GM21381 (cell line): ENCODE measurements at regions not wholly inside any gene's neighbourhood (a gene's known extent, or its start where the extent isn't known, plus 50 kb on each side); places are given as distances from the start of the nearest gene placed in this dataset.

Source experiments
- ATAC-seq: cut with Tn5 transposase; IDR thresholded peaks from one replicate; pipeline ENCODE4 v1.9.1; 2021; ENCODE audit warnings: mild to moderate bottlenecking, moderate library complexity; ENCODE audit not compliant: unreplicated experiment

DNA sequence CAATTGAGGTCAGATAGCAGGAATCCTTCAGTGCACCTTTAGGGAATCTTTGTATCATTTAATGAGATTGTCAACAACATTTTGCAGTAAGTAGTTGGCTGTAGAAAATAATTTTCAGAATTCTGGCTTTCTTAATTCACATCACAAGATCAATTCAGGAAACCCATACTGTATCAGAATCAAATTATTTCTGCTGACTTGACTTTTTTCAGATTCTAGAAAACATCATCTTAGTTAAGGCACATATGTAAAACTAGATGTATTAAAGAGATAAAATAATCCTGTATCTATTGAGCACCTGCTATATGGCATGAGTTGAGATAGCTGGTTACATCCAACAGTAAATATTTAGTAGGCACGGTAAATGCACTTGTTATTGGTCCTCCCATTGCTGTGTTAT, 791.4 kb downstream of the TDRD15 start:
- ATAC-seq, result no peak

DNA sequence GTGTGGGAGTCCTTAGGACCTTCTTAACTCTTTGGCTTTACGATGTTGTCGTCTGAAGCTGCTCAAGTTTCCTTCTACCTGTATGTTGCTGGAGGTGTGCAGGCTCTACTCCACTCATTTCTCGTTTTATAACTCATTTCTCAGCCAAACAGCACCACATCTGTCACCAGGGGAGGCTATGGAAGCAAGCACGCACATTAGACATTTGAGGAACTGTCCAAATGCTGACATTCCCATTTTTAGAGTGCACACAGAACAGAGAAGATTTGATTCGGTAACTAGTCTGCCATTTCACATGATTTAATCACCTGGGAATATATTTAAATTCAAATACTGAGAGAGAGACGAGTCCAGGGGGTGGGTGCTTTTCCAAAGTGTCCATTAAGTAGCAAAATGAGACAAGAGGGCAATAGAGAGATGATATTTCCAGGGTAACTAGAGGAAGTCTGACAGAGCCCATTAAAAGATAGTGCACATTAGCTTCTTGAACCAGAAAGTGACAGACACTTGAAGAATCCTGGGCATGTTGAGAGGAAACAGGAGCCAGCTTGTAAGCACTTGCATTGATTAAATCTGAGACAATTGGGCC, 793.3 kb downstream of the TDRD15 start:
- ATAC-seq, result no peak

DNA sequence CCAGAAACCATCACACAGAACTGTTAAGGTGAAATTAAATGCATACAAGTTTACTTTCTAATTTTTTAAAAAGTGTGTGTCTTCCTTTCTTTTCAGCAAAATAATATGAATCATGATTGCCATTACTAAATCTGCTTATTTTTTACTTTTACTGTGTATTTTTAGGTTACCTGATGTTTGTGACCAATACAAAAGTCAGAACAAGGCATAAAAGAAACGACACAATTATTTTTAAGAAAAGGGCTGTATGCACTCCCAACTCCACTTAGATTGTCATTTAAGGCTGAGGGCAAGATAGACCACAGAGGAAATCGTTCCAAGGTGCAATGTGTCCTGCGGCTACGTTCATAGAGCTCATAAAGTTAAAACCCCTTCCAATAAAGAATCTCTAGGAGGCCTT, 797.0 kb downstream of the TDRD15 start:
- ATAC-seq, result no peak

DNA sequence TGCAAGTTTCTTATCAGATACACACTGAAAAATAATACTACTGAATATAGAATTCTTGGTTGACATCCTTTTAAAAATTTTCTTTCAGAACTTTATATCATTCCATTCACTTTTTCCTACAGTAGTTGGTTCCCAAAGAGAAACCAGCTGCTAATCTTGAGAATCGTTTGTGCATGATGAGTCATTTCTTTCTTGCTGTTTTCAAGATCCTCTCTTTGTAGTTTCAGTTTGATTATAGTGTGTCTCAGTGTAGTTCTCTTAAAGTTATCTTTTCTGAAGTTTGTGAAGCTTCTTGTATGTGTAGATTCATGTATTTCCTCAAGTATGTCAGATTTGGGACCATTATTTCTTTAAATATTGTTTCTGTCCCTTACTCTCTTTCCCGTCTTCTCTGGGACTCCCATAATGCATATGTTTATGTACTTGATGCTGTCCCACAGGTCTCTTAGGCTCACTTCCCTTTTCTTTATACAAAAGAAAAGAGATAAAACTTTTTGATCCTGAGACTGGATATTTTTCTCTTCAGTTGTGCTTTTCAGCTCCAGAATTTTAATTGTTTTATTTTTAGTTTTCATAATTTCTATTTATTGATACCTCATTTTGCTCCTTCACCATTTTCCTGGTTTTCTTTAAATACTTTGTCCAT, 801.0 kb downstream of the TDRD15 start:
- peak; percentile 66 for ATAC-seq

DNA sequence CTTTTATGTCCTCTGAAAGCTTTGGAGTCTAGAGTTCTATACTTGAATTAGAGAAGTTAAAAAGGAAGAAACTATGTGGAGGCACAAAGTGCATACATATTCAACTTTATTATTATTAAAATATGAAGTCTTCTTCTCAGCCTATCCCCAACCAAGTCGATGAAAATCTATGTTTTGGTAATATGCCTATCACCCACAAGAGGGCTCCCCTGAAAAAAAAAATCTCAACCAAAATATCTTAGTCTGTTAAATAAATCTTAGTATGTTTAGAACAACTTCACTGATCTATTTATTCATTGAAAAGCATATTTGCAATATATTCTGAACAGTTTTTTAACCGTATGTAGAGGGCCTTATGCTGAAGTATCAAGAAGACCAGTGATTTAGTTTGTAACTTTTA, 804.5 kb downstream of the TDRD15 start:
- ATAC-seq, result no peak

DNA sequence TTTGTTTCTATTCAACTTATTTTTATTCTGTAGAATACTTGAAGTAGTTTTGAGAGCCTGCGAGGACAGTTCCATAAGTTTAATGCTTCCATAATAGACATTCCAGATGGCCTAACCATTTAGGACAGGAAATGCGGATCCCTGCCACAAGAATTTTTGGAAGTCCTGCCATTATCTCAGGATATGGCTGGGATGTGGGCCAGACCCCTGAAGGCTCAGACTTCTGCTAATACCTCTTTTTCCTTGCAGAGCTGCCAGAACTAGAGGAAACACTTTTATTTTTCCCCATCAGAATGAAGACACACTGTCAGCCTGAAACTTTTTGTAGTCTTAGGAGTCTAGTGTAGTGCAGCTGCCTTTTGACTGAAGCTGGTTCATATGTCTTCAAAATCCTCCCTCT, 806.5 kb downstream of the TDRD15 start:
- no peak for ATAC-seq

DNA sequence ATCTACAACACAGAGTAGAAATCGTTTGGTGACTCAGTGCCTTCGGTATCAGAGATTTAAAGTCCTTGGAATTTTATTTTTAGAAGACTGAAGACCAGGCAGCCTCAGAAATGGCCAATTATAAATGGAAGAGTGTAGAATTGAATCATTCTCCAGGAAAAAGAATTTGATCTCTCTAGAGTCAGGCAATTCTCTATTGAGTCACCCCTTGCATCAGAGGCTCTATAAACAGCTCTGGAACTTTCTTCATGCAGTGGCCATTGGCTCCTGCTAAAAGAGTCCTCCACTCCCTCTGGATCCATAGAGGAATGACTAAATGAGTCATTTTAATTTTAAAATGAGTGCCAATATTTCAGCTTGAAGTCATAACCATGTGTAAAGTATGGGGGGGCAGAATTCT, 816.2 kb downstream of the TDRD15 start:
- ATAC-seq, result no peak

DNA sequence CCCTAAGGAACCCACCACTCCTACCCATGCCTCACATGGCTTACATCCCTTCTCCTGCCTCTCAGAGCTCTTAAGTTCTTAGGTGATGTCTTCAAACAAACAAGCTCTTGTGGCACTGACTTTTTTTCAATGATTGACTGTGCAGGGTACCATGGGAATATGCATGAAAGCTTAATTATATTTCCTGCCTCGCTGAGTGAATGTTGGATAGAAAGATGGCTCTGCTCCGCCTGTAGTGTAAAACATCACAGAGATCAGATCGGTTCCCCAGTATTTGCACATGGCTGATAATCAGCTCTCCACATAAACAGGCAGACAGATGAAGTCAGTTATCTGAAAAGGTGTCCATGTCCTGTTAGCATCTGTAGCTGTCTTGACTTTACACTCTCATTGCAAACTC, 820.8 kb downstream of the TDRD15 start:
- no peak for ATAC-seq

DNA sequence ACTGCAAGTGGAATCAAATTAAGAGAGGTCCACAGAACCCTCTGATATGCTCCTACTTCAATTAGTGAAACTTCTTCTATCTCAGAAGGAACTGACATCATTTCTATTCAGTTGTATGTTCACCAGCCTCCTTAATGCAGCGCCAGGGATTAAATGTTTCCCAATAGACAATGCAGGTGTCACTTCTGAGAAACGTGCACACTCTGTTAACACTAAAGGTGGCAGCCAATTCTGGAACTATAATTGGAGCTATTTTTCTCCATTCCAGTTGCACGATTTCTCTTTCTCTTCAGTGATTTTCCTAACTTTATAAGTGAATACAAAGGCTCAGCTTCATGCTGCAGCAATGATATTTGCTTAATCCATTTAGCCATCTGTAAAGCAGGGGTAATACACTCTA, 821.9 kb downstream of the TDRD15 start:
- ATAC-seq, result no peak

DNA sequence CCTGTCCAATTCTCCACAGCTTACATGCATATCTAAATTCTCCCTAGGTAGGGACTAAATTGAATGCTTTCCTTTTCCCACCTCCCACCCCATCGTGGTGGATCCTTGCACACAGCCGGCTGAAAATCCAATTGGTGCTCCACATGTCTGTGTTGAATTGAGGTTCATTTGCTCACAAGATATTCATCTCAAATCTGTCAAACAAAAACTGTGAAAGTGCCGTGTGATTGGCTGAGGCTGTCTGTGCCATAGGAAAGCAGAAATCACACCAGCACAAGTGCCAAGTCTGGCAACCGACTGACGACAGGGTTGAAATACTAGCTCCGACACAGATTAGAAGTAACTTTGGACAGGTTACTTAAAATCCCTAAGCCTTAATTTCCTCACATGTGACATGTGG, 823.3 kb downstream of the TDRD15 start:
- no peak for ATAC-seq

DNA sequence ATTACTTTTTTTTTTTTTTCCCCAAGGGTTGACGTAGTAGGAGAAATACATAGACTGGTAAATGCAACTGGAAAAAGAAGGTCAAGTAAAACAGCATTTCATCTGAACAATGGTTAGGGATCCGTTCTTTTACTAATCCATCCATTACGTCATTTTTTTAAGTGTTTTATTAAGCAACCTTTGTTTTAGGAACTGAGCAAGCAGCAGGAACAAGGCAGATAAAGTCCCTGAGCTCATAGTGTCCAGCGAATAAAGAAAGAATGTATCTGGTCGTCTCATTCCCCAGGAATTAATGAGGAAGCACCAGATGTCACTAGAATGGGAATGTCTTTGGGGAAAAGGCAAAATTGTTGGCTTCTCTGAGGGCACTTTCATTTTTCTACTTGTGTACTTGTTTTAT, 842.4 kb downstream of the TDRD15 start:
- ATAC-seq, result no peak

DNA sequence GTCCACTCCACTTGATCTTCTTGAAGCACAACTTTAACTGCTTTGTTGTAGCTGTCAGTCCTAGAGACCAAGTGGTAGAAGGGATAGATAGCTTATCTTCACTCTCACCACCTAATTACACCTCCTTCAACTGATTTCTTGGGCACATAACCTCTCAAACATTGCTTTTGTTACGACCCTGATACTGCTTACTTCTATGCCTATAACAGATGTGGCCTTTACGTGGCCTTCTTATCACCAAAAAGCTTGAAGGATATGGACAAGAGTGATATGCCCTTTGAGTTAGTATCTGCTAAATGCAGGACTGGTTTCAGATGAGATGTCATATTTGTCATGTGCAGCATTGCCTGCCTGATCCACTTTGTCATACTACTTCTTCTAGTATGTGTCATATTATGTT, 847.2 kb downstream of the TDRD15 start:
- ATAC-seq, result no peak

DNA sequence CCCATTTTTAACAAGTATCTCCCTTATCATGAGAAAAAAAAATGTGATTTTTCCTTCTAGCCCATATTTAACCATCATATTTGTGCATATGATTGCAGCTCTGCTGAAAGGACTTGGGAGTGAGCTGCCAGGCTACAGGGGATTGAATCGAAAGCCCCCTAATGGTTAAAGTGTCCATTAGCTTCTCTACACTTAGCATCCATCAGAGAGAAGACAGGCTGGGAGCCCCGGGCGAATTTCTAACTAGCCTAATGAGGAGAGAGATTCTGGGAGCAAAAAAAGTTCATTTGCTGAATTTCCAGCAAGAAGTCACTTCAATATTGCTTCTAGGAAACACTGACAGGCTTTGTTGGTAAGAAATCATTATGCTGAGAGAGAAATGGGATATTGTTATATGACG, 848.8 kb downstream of the TDRD15 start:
- no peak for ATAC-seq

DNA sequence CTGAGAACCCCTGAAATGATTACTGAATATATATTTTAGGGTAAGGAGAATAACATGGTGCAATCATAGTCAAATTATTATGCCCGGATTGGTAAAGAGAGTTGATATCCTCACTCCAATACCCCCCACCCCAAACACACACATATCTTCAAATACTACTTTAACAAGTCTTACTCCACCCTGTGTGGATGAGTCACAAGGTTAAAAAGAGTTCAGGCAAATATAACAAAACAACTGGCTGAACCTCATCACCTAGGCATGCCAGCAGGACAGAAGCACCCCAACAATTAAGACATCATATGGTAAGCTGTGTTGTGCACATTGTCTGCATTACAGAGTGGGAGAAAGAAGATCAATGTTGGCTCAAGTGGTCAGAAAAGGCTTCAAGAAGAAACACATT, 857.4 kb downstream of the TDRD15 start:
- ATAC-seq, result no peak

DNA sequence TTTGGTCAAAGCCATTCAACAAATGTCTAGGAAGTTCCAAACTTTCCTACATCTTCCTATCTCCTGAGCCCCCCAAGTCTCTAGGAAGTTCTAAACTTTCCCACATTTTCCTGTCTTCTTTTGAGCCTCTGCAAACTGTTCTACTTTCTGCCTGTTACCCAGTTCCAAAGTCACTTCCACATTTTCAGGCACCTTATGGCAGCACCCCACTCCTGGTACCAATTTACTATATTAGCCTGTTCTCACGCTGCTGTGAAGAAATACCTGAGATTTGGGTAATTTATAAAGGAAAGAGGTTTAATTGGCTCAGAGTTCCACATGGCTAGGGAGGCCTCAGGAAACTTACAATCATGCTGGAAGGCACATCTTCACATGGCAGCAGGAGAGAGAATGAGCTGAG, 869.2 kb downstream of the TDRD15 start:
- no peak for ATAC-seq

DNA sequence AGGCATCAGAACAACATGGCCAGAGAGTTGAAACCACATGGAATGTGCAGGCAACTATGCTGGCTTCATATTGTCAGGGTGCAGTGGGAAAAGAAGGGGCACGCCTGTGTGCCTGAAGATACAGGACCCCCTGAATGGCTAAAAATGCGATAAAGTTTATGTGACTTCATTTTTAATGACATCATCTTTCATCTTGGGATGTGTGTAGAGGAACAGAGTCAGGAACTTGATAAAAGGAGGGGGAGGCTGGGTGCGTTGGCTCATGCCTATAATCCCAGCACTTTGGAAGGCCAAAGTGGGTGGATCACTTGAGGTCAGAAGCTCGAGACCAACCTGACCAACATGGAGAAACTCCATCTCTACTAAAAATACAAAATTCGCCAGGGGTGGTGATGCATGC, 872.6 kb downstream of the TDRD15 start:
- ATAC-seq, result no peak

DNA sequence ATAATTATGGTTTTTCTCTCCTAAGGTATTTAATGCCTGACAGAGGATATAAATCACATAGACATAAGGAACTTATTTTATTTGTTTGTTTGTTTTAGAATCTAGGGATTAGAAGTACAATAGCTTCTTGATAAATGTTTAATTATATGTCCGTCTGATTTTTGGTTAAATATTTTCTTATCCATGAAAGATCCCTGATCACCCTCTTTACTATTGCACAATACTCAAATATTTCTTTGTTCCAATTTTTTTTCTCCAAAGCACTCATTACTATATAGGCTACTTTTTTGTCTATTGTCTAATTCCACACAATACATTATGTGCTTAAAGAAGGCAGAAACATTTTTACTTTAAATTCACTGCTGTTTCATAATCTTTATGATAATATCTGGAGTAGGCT, 875.8 kb downstream of the TDRD15 start:
- ATAC-seq, result no peak

DNA sequence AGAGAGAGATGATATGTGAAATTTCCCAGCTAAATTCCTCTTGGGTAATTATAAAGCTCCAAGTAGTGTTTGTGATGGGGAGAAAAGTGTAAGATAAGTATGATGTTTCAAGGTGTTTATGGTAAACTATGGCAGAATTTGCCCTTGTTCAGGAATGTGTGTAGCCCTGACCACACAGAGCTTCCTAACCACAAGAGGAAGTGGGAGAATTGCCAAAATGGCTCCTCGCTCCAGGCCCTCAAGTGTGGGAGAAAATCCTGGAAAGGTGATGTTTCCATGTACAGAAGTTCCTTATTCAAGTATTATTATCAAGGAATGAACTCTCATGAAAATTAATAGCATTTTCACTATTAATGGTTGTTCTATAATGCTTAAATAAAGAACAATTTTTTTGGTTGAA, 878.3 kb downstream of the TDRD15 start:
- ATAC-seq, result no peak

DNA sequence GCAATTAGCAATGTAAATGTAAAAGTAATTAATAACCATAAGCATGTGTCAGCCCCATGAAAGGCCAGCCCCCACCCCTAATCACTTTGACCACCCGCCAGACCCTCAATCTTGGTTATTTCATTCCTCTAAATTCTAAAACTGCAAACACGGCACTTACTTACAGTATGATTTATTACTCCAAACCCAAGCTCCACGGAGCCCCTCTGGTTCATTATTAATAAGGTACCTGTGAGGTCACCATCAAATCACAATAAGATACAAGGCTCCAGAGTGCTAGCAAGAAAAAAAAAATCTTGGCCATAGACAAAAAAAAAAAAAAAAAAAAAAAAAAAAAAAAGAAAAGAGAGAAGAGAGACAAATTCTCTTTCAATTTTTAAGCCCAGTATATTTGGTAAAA, 879.5 kb downstream of the TDRD15 start:
- no peak for ATAC-seq

DNA sequence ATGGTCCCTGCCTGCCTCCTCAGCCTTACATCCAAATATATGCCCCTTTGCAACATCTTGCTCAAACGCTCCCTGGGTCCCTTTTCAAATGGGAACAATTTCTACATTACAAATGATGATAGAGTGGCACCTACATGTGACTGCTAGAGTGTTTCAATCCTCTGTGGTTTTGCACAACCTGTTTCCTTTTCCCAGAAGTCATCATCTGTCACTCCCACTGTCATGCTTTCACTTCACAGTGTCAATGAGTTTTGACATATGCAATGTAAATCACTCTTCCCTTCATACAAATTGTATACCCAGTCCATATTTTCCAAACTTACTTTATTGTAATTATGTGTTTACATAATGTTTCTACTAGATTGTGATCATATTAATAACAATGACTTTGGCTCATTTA, 887.3 kb downstream of the TDRD15 start:
- ATAC-seq, result no peak

DNA sequence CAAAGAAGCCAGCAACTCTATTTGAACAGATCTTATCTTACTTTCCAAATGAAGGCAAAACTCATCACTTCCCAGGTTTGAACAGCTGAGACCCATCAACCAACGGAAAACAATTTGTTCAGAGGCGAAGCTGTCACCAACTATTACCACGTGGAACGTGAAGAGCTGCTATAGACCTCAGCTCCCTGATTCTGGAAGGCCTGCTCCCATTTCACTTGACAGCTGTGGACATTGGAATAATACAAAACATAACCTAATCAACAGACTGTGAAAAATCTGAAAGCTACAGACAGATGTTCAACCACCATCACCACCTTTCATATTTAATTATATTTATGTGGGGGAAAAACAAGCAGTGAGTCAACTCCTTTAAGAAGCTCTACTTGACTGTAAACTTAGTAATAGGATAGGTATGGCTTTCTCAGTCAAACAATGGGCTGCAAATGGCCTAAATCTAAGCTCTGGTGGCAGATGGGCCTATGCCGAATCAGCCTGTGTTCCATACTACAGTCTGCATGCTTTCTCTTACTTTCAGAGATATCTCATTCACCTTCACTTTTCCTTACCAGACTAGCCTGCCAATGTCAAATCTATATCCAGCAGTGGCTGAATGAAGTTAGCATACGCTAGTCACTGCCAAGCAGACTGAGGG, 896.4 kb downstream of the TDRD15 start:
- ATAC-seq, result no peak

DNA sequence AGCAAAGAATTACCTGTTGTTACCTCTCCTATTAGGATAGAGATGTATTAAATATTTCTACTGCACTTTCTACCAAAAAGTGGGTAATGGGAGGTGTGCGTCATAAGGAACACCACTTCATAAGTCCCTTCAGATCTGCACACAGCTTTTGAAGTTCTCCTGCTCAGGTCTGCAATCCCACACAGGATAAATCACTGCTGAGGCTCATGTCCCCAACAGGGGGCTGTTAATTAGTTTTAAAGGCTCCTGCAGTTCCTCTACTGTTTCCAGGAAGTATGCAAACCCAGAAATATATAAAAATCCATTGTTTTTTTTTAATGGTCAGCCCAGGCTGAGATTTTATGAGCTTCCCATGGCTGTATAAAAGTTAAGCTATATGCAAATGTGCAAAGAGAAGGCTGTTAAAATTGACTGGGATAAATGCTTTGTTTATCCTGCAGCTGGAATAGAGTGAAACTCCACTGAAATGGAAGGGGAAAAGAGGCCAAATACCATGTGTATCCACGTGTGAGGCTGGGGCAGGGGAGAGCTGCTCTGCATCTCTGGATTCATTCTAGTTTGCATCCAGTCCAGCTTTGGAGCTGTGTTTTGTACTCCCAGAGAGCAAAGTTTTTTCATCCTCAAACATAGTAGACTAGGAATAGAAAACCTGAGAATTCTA, 903.7 kb downstream of the TDRD15 start:
- no peak for ATAC-seq
